22Rv1 (cell line): ENCODE measurements at regions not wholly inside any gene's neighbourhood (a gene's known extent, or its start where the extent isn't known, plus 50 kb on each side); places are given as distances from the start of the nearest gene placed in this dataset.

ENCODE experiments used
- ZFX ChIP-seq: fragments of 450-650 bp; IDR thresholded peaks from 2 replicates; pipeline ENCODE4 v1.6.1; 2017; ENCODE audit warnings: antibody characterized with exemption, borderline replicate concordance
- TF ChIP-seq, protein P1 (sequence below): fragments of 450-650 bp; IDR thresholded peaks from 2 replicates; pipeline ENCODE4 v1.5.1; 2017; ENCODE audit warnings: mild to moderate bottlenecking

DNA sequence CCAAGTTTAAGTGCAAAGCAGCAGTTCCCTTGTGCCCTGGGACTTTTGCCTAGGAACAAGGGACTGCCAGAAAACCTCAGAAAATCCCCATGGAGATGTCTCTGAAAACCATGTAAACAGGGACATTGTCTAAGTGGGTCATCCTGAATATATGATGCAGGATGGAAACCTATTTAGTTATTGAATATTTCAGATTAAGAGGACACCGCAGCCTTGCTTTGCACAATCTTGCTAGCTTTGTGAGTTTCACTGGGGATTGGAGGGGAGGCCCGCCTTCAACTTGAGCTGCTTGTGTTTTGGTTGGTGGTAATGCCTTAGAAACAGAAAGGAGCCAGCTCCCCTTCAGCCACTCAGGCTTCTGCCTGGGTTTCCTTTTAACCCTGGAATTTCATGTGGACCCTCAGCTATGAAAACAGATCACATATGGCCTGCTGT, 112.8 kb downstream of the C9orf152 start:
- TF ChIP-seq, protein P1, sequence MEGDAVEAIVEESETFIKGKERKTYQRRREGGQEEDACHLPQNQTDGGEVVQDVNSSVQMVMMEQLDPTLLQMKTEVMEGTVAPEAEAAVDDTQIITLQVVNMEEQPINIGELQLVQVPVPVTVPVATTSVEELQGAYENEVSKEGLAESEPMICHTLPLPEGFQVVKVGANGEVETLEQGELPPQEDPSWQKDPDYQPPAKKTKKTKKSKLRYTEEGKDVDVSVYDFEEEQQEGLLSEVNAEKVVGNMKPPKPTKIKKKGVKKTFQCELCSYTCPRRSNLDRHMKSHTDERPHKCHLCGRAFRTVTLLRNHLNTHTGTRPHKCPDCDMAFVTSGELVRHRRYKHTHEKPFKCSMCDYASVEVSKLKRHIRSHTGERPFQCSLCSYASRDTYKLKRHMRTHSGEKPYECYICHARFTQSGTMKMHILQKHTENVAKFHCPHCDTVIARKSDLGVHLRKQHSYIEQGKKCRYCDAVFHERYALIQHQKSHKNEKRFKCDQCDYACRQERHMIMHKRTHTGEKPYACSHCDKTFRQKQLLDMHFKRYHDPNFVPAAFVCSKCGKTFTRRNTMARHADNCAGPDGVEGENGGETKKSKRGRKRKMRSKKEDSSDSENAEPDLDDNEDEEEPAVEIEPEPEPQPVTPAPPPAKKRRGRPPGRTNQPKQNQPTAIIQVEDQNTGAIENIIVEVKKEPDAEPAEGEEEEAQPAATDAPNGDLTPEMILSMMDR, result no peak
- TF ChIP-seq ZFX, result no peak
